GM12874 (cell line): ENCODE measurements at regions not wholly inside any gene's neighbourhood (a gene's known extent, or its start where the extent isn't known, plus 50 kb on each side); places are given as distances from the start of the nearest gene placed in this dataset.

Source experiments
- CTCF ChIP-seq: IDR thresholded peaks from 2 replicates; pipeline ENCODE4 v1.5.1; 2011; ENCODE audit warnings: low read depth, mild to moderate bottlenecking, control low read depth, low read length, moderate library complexity; ENCODE audit not compliant: insufficient read depth

- no peak for TF ChIP-seq CTCF
Measured at GRCh38 chr3:71903112-71903495, 118.2 kb upstream of the PROK2 start.

- no peak for TF ChIP-seq CTCF
Measured at GRCh38 chr3:71902258-71903111, 117.5 kb upstream of the PROK2 start.

GRCh38 chr3:71901645-71902044 is 116.7 kb upstream of the PROK2 start:
- TF ChIP-seq CTCF: no peak

GRCh38 chr3:71900057-71900456 is 115.1 kb upstream of the PROK2 start:
- no peak for TF ChIP-seq CTCF

GRCh38 chr3:71896751-71897150 is 111.8 kb upstream of the PROK2 start:
- no peak for TF ChIP-seq CTCF

- TF ChIP-seq CTCF: no peak
Measured at GRCh38 chr3:71893702-71894479, 108.9 kb upstream of the PROK2 start.

- TF ChIP-seq CTCF: no peak
Measured at GRCh38 chr3:71893122-71893521, 108.2 kb upstream of the PROK2 start.
